ENCODE measurements at regions not wholly inside any gene's neighbourhood (a gene's known extent, or its start where the extent isn't known, plus 50 kb on each side); places are given as distances from the start of the nearest gene placed in this dataset.

DNA sequence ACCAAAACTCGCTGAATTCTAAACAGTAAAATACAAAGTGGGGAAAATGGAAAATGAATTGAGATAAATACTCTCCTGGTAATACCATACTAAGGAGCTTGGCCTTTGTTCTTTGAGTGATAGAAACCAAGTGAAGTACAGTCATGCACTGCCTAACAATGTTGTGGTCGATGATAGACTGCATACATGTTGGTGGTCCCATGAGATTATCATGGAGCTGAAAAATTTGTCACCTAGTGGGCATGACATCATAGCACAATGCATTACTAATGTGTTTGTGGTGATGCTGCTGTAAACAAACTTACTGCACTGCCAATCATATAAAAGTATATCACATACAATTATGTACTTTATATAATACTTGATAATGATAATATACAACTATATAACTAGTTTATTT is 419.1 kb downstream of the ARL4A start:
- no peak for TF ChIP-seq POLR2AphosphoS5 (IDR thresholded peaks at IDR 0.05; ENCODE audit: low read depth, low read length)
- TF ChIP-seq SIN3A (IDR thresholded peaks at IDR 0.05; ENCODE audit: borderline replicate concordance, insufficient read depth, low read length) = no peak
